HCT116 (cell line): ENCODE measurements at regions not wholly inside any gene's neighbourhood (a gene's known extent, or its start where the extent isn't known, plus 50 kb on each side); places are given as distances from the start of the nearest gene placed in this dataset.

Experiments
- ATAC-seq: fragments of 200-7000 bp; cut with Tn5 transposase; 2 replicates; pipeline ENCODE4 v1.9.1; 2020; ENCODE audit warnings: mild to moderate bottlenecking, moderate library complexity
- BruUV-seq: library from RNA; stranded (reverse); fragments of 400-500 nt; replicated peaks from 2 replicates; lab custom pipeline; 2021; lab: Mats Ljungman, UMichigan
- CTCF ChIA-PET: fragments of 300-600 bp; sonication (Branson Sonifier 250); formaldehyde crosslinking; loops from one replicate; lab custom pipeline; 2021; ENCODE audit warnings: antibody characterized with exemption; lab: Charles Lee
- POLR2A ChIA-PET: fragments of 300-600, 350-600 bp; sonication (Branson Sonifier 250); formaldehyde crosslinking; loops from one replicate; lab custom pipeline; 2021; ENCODE audit warnings: antibody characterized with exemption; lab: Charles Lee
- RAD21 ChIA-PET, 2 experiments: fragments of 300-600 bp; sonication (Branson Sonifier 250); formaldehyde crosslinking; loops; one replicate each; lab custom pipeline; 2023; ENCODE audit warnings: low total read pairs in 2 of 2; ENCODE audit not compliant: uncharacterized antibody in 2 of 2, unreplicated experiment in 2 of 2, low non-redundant PET in 1 of 2; lab: Charles Lee
- DNase-seq: peaks from one replicate; pipeline ENCODE4 v3.0.0-alpha.2; 2010; ENCODE audit warnings: low read depth, low spot score
- H2AFZ ChIP-seq: fragments of 200-600 bp; shearing (Covaris generic), sonication (generic); 2 replicates; pipeline ENCODE4 v1.6.1; 2017; ENCODE audit warnings: low read depth, mixed run types, mixed read lengths, antibody characterized with exemption, low read length; ENCODE audit not compliant: poor library complexity, severe bottlenecking
- H3K27ac ChIP-seq: 2 replicates; pipeline ENCODE4 v1.5.1; 2012; ENCODE audit warnings: low read depth, low read length
- H3K27me3 ChIP-seq: fragments of 200-600 bp; sonication (generic); 2 replicates; pipeline ENCODE4 v1.6.1; 2016; ENCODE audit warnings: mixed run types, low read length, mixed read lengths; ENCODE audit not compliant: insufficient read depth
- H3K36me3 ChIP-seq, 2 experiments: fragments of 200-500 bp in 1 of 2; fragments of 200-600 bp in 1 of 2; sonication (Bioruptor generic) in 1 of 2; sonication (generic) in 1 of 2; 2 replicates each; pipeline versions ENCODE4 v1.5.1 to v1.6.1; 2014 to 2016; ENCODE audit warnings: low read length in 2 of 2, inconsistent platforms in 1 of 2, mixed read lengths in 1 of 2, mixed run types in 1 of 2; ENCODE audit not compliant: insufficient read depth in 2 of 2, control insufficient read depth in 1 of 2
- H3K4me1 ChIP-seq, 2 experiments: fragments of 200-600 bp in 1 of 2; sonication (generic) in 1 of 2; 2 replicates each; pipeline versions ENCODE4 v1.5.1 to v1.6.1; 2012 to 2017; ENCODE audit warnings: low read length in 2 of 2, inconsistent platforms in 1 of 2, mild to moderate bottlenecking in 1 of 2, mixed read lengths in 1 of 2, mixed run types in 1 of 2, moderate library complexity in 1 of 2; ENCODE audit not compliant: insufficient read depth in 2 of 2, control insufficient read depth in 1 of 2
- H3K4me2 ChIP-seq: fragments of 200-600 bp; sonication (generic); 2 replicates; pipeline ENCODE4 v1.6.1; 2017; ENCODE audit warnings: mixed run types, low read length, mixed read lengths
- H3K4me3 ChIP-seq, 2 experiments: fragments of 200-600 bp in 1 of 2; sonication (generic) in 1 of 2; replicated peaks in 1 of 2; 2 replicates each; pipeline ENCODE4 v1.5.1; 2011 to 2016; ENCODE audit warnings: low read length in 2 of 2, control low read depth in 1 of 2, low read depth in 1 of 2, mild to moderate bottlenecking in 1 of 2, mixed read lengths in 1 of 2, mixed run types in 1 of 2
- H3K79me2 ChIP-seq: fragments of 200-600 bp; sonication (generic); 2 replicates; pipeline ENCODE4 v1.6.1; 2017; ENCODE audit warnings: mild to moderate bottlenecking, mixed run types, low read length, moderate library complexity, mixed read lengths; ENCODE audit not compliant: insufficient read depth
- H3K9ac ChIP-seq: fragments of 200-600 bp; sonication (generic); 2 replicates; pipeline ENCODE4 v1.6.1; 2016; ENCODE audit warnings: low read length, mixed read lengths
- H3K9me2 ChIP-seq: fragments of 200-600 bp; sonication (generic), shearing (Covaris generic); 2 replicates; pipeline ENCODE4 v1.6.1; 2017; ENCODE audit warnings: mixed run types, mild to moderate bottlenecking, moderate library complexity; ENCODE audit not compliant: insufficient read depth
- H3K9me3 ChIP-seq, 2 experiments: fragments of 200-500 bp in 1 of 2; fragments of 200-600 bp in 1 of 2; sonication (Bioruptor generic) in 1 of 2; sonication (generic) in 1 of 2; 2 replicates each; pipeline ENCODE4 v1.6.1; 2014 to 2017; ENCODE audit warnings: low read length in 2 of 2, mixed read lengths in 2 of 2, inconsistent platforms in 1 of 2, low read depth in 1 of 2, mild to moderate bottlenecking in 1 of 2, mixed run types in 1 of 2, moderate library complexity in 1 of 2; ENCODE audit not compliant: control insufficient read depth in 1 of 2, insufficient read depth in 1 of 2
- H4K20me1 ChIP-seq: fragments of 200-600 bp; sonication (generic), shearing (Covaris generic); 2 replicates; pipeline ENCODE4 v1.6.1; 2017; ENCODE audit warnings: mixed run types, mild to moderate bottlenecking, moderate library complexity; ENCODE audit not compliant: insufficient read depth
- EGR1 ChIP-seq: IDR thresholded peaks from 2 replicates; pipeline ENCODE4 v1.6.1; 2012; ENCODE audit warnings: low read depth
- FOSL1 ChIP-seq: IDR thresholded peaks from 2 replicates; pipeline ENCODE4 v1.6.1; 2012; ENCODE audit warnings: low read depth
- JUND ChIP-seq: IDR thresholded peaks from 2 replicates; pipeline ENCODE4 v1.6.1; 2012
- POLR2A ChIP-seq: IDR thresholded peaks from 2 replicates; pipeline ENCODE4 v1.7.0; 2011; ENCODE audit warnings: borderline replicate concordance; ENCODE audit not compliant: insufficient read depth, insufficient read length; ENCODE audit errors: extremely low read depth
- SIN3A ChIP-seq: IDR thresholded peaks from 2 replicates; pipeline ENCODE4 v1.6.1; 2012; ENCODE audit warnings: low read depth
- SP1 ChIP-seq: IDR thresholded peaks from 2 replicates; pipeline ENCODE4 v1.6.1; 2012; ENCODE audit warnings: low read depth
- YY1 ChIP-seq: IDR thresholded peaks from 2 replicates; pipeline ENCODE4 v1.6.1; 2011; ENCODE audit warnings: low read length, low read depth, moderate library complexity, mild to moderate bottlenecking; ENCODE audit not compliant: insufficient replicate concordance; ENCODE audit errors: extremely low read depth
- intact Hi-C: fragments of 100-400 bp; cut with micrococcal nuclease; formaldehyde crosslinking; loops from 2 replicates; pipeline ENCODE4 v1.10.0; 2022

- no peaks in the 10 kb centered on the region for H3K9me3 ChIP-seq
- H3K9me2 ChIP-seq = peaks cover 4% of the 10 kb centered on the region; the same call in 1 of the 2 replicates
- H4K20me1 ChIP-seq = no peaks in the 10 kb centered on the region
- DNase-seq (no peak), ATAC-seq (no peak)
- H3K4me3 ChIP-seq = no peak overlapping the region
- no TSS peak for BruUV-seq
- no peak overlapping the region for H3K27ac ChIP-seq
- intact Hi-C loops = no loop called here
- no peak overlapping the region for H2AFZ ChIP-seq
- H3K27me3 ChIP-seq = peaks cover 5% of the 10 kb centered on the region; the same call in 1 of the 2 replicates
- ChIA-PET CTCF (no interaction called here), RAD21 (no interaction called here), POLR2A (interaction anchor here (0.6 kb wide), 1 partner anchor 86 kb away, joined by 3 read pairs; no protein-coding TSS in a partner anchor)
- no peaks in the 10 kb centered on the region for H3K36me3 ChIP-seq
- TF ChIP-seq FOSL1 (no peak), YY1 (no peak)
- H3K4me2 ChIP-seq = no peak overlapping the region
- no peaks in the 10 kb centered on the region for H3K79me2 ChIP-seq
- H3K4me1 ChIP-seq = no peaks in the 10 kb centered on the region
- H3K9ac ChIP-seq = no peak overlapping the region
These were observed 140.5 kb downstream of the PTH2R start for GRCh38 chr2:208546860-208547650.

DNA sequence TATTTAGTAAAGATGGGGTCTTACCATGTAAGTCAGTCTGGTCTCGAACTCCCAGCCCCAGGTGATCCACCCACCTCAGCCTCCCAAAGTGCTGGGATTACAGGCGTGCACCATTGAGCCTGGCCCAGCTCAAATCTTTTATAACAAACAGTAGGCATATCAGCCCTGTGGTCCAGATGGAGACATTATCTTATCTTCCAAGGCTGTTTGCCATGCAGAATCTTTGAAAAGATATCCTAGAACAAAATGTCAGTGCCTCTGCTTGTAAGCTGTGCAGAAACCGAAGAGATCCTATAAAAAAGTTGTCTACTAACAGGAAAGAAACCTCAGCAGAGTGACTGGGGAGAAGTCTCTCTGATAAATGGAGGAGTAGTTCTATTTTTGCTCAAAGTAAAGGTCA lies 142.1 kb downstream of the PTH2R start:
- H4K20me1 ChIP-seq = no peaks in the 10 kb centered on the region
- no peak overlapping the region for H2AFZ ChIP-seq
- ChIA-PET RAD21 (no interaction called here), CTCF (no interaction called here), POLR2A (no interaction called here)
- DNase-seq (no peak), ATAC-seq (no peak)
- no peak overlapping the region for H3K27ac ChIP-seq
- intact Hi-C loops = no loop called here
- H3K36me3 ChIP-seq = no peaks in the 10 kb centered on the region
- H3K9ac ChIP-seq = no peak overlapping the region
- no TSS peak for BruUV-seq
- no peaks in the 10 kb centered on the region for H3K4me1 ChIP-seq
- no peak overlapping the region for H3K4me2 ChIP-seq
- H3K27me3 ChIP-seq = peaks cover 5% of the 10 kb centered on the region; the same call in 1 of the 2 replicates
- TF ChIP-seq SP1 (no peak), POLR2A (no peak), SIN3A (no peak), JUND (no peak), EGR1 (no peak), FOSL1 (no peak)
- no peaks in the 10 kb centered on the region for H3K79me2 ChIP-seq
- H3K4me3 ChIP-seq = no peak overlapping the region
- no peaks in the 10 kb centered on the region for H3K9me3 ChIP-seq
- peaks cover 4% of the 10 kb centered on the region; the same call in 1 of the 2 replicates for H3K9me2 ChIP-seq
